ENCODE measurements at regions not wholly inside any gene's neighbourhood (a gene's known extent, or its start where the extent isn't known, plus 50 kb on each side); places are given as distances from the start of the nearest gene placed in this dataset.

GRCh38 chr22:22113701-22114100 is 130.9 kb upstream of the VPREB1 start:
- no peak for DNase-seq (ENCODE audit: low spot score)
- in situ Hi-C loops (cut with MboI; ENCODE audit: low pct_unique_long_range_greater_than_20kb, low sequenced_read_pairs, unreplicated experiment): no loop called here
- TF ChIP-seq CTCF (IDR thresholded peaks at IDR 0.05; ENCODE audit: extremely low read depth, insufficient read depth, missing control alignments): no peak

- in situ Hi-C loops (cut with MboI; ENCODE audit: low pct_unique_long_range_greater_than_20kb, low sequenced_read_pairs, unreplicated experiment): no loop called here
- DNase-seq (ENCODE audit: low spot score): no peak
- TF ChIP-seq CTCF (IDR thresholded peaks at IDR 0.05; ENCODE audit: extremely low read depth, insufficient read depth, missing control alignments): no peak
Measured at GRCh38 chr22:22112533-22113294, 130.1 kb upstream of the TOP3B start.

- in situ Hi-C loops (cut with MboI; ENCODE audit: low pct_unique_long_range_greater_than_20kb, low sequenced_read_pairs, unreplicated experiment): no loop called here
- no peak for DNase-seq (ENCODE audit: low spot score)
- TF ChIP-seq CTCF (IDR thresholded peaks at IDR 0.05; ENCODE audit: extremely low read depth, insufficient read depth, missing control alignments): no peak
Measured at GRCh38 chr22:22111983-22112382, 129.4 kb upstream of the TOP3B start.

- peak; percentile 86 for DNase-seq (ENCODE audit: low spot score)
- in situ Hi-C loops (cut with MboI; ENCODE audit: low pct_unique_long_range_greater_than_20kb, low sequenced_read_pairs, unreplicated experiment): no loop called here
- no peak for TF ChIP-seq CTCF (IDR thresholded peaks at IDR 0.05; ENCODE audit: extremely low read depth, insufficient read depth, missing control alignments)
Measured at GRCh38 chr22:22111267-22111751, 128.7 kb upstream of the TOP3B start.

- in situ Hi-C loops (cut with MboI; ENCODE audit: low pct_unique_long_range_greater_than_20kb, low sequenced_read_pairs, unreplicated experiment): no loop called here
- DNase-seq (ENCODE audit: low spot score): peak; percentile 89
- peak; percentile 83 for TF ChIP-seq CTCF (IDR thresholded peaks at IDR 0.05; ENCODE audit: extremely low read depth, insufficient read depth, missing control alignments)
Measured at GRCh38 chr22:22110548-22111266, 128.1 kb upstream of the TOP3B start.

- DNase-seq (ENCODE audit: low spot score): no peak
- peak; percentile 42 for TF ChIP-seq CTCF (IDR thresholded peaks at IDR 0.05; ENCODE audit: extremely low read depth, insufficient read depth, missing control alignments)
- in situ Hi-C loops (cut with MboI; ENCODE audit: low pct_unique_long_range_greater_than_20kb, low sequenced_read_pairs, unreplicated experiment): no loop called here
Measured at GRCh38 chr22:22109693-22110466, 127.3 kb upstream of the TOP3B start.

All from GM13977 (cell line).